HTR-8/SVneo (cell line): ENCODE measurements at regions not wholly inside any gene's neighbourhood (a gene's known extent, or its start where the extent isn't known, plus 50 kb on each side); places are given as distances from the start of the nearest gene placed in this dataset.
"Not testable (repeated sequence)": the region's sequence is repeated elsewhere in the genome, so short reads cannot be mapped to it uniquely, and the experiment has no call there.

Experiments
- DNase-seq: peaks from one replicate; pipeline ENCODE4 v3.0.0; 2011; ENCODE audit warnings: low spot score, mixed read lengths; ENCODE audit not compliant: insufficient read length
- FAIRE-seq: peaks from 2 replicates; lab custom pipeline; 2011; peaks lifted over from hg19 to GRCh38; lab: Jason Lieb, UNC

DNA sequence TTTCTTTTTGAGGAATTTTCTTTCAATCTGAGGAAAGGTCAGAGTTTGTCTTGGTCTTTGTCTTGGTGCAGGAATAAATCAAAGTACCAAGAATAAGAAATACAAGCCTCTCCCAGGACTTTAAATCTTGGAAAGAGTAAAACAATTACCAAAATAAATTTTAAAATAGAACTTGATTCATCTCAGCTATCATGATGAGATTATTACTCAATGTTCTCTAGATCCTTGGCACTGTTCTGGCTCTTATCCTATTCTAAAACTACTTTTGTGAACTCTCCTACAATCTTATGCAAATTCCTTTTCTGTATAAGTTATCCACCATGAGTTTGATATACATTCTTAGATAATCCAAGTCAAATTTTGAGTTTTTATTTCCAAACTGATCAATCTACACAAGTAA, 464.3 kb downstream of the PPARGC1A start:
- DNase-seq (no peak), FAIRE-seq (no peak)

DNA sequence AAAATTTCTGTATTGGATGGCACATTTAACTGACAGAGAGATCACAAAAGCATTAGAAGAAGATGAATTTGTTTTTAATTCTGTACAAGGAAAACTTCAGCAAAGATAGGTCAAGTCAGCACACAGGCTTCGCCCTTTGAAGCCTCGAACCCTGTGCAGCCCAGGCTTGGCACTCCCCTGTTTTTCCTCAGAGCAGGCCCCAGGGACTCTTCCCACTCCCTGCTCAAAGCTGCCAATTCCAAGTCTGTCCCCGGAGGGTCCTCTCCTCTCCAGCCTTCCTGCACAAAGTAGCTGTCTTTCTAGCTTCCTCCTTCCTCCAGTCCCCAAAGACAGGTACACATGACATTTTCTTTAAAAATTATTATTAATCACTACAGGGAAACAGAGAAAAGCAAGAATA, 466.3 kb downstream of the PPARGC1A start:
- no peak for DNase-seq
- no peak for FAIRE-seq

DNA sequence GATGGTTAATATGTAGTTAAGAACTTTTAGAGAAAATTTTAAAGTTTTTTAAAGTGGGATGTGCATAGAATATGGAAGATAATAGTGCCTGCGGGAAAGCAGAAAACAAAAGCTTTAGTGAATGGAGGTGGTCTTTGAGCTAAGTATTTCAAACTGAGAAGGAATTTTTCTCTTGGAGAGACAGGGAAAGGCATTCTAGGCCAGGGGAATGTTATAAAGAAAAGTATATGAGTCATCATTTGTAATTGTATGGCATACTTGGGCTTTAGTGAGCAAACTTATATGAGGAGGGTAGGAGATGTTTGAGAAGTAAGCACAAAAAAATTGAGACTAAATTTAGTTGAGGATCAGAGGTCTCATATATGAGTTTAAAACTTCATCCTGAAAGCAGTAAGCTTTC, 467.0 kb downstream of the PPARGC1A start:
- FAIRE-seq (no peak), DNase-seq (no peak)

DNA sequence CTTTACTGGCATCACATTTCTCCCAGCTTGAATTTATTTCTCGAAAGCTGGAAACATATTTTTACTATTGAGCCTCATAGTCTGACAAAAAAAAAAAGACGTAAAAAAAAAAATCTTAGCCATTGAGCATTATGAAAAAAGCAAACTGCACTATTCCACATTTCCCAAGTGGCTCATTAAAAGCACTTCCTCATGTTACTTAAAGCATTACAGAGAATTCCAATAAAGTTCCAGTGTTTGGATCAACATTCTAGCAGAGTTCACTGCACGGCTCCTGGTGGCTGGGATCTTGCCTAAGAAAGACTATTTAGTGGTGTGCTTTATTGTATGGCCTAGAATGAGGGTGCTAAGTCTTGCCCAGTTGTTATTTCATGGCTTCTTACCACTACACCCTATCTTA, 476.2 kb downstream of the PPARGC1A start:
- no peak for DNase-seq
- FAIRE-seq: no peak

DNA sequence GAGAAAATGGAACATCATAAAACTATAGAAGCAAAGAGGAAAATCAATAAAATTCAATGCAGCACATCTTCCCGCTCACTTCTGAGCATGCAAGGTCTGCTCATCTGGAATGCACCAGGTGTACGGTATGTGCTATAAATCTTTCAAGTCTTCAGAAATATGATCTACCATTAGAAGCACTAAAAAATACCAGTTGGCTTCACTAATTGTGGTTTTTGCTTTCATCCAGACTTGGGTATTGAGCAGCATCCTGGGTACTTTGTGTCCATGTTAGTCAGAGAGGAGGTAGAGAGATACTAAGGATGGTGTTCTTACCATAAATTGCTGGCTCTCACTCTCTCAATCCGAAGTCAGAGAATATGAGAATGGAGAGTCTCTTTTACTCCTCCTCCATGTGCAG, 477.1 kb downstream of the PPARGC1A start:
- DNase-seq: no peak
- FAIRE-seq: no peak

DNA sequence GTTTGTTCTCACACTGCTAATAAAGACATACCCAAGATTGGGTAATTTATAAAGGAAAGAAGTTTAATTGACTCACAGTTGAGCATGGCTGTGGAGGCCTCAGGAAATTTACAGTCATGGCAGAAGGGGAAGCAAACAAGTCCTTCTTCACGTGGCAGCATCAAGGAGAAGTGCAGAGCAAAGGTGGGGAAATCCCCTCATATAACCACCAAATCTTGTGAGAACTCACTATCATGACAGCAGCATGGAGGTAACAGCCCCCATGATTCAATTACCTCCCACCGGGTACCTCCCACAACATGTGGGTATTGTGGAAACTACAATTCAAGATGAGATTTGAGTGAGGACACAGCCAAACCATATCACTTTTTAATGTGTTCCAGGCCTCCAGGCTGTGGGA, 480.9 kb downstream of the PPARGC1A start:
- FAIRE-seq, DNase-seq: not testable (repeated sequence)

DNA sequence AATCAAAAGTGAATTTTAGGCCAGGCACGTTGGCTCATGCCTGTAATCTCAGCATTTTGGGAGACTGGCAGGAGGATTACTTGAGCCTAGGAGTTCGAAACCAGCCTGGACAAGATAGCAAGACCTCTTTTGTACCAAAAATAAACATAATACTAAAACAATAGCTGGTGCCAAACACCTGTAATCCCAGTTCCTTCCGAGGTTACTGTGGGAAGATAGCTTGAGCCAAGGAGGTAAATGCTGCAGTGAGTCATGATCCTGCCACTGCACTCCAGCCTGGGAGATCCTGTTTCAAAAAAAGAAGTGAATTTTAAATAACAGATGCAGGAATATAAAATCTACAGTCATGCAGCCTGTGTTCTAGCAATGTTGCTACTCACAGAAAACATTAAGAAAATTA, 488.3 kb downstream of the PPARGC1A start:
- DNase-seq (no peak), FAIRE-seq (no peak)

DNA sequence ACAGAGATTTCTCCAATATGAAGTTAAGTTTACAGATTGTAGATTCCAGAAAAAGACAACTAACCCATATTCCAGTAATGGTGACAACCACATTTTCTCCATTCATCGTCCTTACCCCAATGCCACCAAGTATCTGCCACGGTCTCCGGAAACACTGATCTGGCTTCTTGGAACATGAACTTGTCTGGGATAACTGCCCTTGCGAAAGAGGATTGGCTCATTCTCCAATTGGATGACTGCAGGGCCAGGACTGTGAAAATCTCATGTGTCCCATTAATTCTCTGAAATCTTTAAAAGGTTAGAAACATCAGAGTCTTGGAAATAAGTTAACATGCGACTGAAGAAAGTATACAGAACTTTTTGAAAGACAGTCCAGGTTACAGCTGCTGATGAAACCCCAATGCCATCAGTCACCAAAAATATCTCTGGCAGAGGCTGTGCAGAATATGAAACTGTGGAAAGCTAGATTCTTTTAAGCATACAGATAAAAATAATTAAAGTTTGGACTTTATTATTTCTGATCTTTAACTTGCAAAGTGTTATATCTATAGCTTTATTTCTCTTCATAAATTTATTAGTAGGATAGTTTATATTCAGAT, 496.9 kb downstream of the PPARGC1A start:
- FAIRE-seq: no peak
- DNase-seq: no peak

DNA sequence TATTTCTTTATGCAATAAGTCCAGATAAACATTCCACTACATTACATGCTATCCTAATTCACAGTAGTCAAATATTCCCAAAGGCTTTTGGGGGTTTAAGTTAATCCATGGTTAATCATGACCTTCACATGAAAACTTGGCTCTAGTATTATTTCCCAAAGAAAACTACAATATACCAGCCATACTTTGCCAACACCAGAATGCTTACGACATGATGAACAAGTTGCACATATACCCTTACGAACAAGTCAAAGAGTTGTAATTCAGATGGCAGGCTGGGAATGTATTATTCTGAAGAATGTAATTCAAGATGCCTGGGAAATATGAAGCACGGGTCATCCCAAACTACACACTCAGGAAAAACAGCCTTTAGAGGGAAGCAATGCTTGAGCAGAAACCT, 499.6 kb downstream of the PPARGC1A start:
- DNase-seq (no peak), FAIRE-seq (no peak)

DNA sequence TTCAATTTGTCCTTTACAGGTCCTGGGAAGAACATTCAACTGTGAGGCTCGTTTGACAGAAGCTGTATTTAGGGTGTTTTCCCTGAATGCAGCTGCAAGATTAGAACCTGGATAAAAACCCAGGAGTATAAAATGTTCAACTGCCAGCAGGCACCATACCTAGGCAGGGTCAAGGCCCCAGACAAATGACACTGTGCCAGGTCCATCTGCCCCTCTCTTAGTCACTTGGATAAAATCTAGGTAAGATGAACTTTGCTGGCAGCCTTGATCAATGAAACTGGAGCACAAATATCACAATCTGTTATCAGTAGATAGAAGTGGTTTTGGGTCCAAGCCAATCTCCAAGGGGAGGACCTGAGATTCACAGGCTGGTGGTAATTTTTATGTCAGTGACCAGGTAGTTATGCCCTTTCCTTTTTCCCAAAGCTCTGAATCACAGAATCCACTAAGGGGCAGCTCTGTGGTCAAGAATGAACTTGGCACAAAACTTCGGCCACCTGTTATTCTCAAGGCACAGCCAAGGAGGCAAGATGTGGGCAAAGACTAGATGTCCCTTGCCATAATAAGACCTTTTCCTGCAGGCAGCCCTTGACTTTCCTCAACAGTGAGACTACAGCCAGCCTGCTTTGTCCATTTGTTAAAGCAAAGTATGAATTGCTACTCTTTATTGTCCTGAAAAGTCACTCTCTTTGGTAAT, 501.0 kb downstream of the PPARGC1A start:
- FAIRE-seq: no peak
- DNase-seq: no peak

DNA sequence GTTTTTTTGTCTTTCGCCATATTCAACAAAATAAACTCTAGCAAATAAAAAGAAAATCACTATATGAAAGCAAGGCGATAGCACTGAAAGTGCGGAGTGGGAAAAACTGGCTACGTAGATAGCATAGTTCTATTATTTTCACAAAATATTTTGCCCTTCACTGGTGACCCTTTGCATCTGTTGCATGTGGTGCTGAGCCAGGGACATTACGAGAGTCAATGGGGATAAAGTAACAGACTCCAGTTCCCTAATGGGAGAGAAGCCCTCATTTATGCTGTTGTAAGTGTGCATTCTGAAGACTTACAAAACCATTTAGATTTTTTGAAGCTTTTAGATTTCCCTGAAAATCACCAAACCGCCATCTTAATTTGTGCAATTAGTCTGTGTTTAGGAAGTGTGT, 501.6 kb downstream of the PPARGC1A start:
- DNase-seq: no peak
- no peak for FAIRE-seq

DNA sequence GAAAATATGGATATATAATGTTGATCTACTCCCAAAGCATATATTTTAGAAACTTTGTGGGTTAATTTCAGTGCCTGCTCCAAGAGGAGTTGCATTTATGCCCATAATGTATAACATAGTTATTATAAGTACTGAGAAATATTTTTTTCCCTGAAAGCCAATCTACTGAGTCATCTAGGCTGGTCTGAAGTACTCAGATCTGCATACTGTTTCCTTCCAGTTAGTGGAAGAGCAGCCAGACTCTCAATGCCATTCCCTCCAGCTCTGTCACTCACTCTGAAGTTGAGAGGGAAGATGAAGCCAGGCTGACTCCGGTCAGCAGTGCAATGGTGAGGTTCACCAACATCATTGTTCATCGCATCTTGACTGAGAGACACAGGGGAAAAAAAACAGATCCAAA, 505.1 kb downstream of the PPARGC1A start:
- FAIRE-seq: no peak
- DNase-seq: no peak

DNA sequence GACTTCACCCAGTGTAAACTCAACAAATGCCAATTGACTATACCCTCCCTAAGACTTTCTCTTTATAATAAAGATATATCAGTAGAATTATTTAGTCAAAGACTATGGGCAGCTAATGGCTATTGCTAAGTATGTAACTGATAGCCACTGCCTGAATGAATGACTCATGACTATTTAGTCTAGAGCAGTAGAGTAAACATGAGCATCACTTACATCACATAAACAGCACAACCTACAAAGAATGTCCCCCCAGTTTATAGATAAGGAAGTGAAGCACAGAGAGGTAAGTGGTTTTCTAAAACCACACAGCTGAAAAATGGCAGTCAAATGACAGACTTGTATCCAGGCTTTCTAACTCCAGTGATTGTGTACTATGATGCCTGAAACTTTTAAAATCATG, 507.0 kb downstream of the PPARGC1A start:
- DNase-seq (no peak), FAIRE-seq (no peak)

DNA sequence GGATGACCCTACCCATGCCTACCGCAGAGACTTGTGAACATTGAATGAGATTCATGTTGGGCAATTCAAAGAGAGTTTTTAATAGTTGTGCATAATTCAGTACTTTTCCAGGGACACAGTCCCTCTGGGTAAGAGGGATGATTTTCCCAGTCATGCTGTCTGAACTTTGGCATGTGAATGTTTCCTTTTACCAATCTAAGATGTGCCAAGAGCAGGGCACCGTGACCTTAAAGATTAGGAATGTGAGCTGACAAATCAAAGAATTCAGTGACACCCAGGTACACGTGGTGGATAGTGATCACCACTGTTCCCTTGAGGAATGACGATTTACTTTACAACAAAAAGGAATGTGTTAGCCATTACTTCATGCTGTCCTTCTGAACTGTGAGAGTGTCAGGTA, 515.6 kb downstream of the PPARGC1A start:
- no peak for FAIRE-seq

DNA sequence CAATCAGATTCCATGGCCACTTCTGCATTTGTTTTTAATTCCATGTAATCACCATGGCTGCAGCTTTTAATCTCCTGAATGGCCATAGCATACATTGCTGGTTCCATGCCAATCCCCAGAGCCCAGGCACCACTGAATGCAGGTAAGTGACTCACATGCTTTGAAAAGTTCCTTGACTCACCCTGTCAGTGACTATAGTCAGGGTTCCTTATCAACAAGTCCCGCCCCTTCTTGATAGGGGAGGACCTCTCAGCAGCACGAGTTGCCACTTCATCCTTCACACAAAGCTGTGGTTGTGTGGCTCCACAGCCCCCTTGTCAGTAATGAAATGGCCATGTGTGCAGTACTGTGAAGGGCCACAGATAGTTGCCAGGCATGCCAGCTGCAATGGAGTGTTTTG, 516.6 kb downstream of the PPARGC1A start:
- no peak for DNase-seq
- no peak for FAIRE-seq

More for the DNA sequence above, 515.6 kb downstream of the PPARGC1A start:
- no peak for DNase-seq

DNA sequence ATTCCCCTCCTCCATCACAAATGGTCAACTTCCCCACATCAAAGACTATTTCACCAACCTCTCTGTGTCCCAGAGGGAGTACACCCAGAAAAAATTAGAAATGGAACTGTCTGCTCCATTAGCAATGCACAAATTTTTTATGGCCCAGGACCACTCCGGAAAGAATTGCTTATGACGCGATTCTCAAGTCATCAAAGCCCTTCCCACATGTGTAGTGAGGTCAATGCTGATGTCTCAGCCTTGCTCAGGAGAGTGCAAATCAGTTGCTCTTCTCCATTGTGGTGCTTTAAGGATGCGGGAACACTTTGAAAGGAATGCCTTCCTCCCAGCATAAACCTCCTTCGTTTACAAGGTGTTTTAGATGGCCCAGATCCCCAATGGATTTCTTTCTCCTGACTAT, 518.3 kb downstream of the PPARGC1A start:
- FAIRE-seq: no peak
- no peak for DNase-seq

DNA sequence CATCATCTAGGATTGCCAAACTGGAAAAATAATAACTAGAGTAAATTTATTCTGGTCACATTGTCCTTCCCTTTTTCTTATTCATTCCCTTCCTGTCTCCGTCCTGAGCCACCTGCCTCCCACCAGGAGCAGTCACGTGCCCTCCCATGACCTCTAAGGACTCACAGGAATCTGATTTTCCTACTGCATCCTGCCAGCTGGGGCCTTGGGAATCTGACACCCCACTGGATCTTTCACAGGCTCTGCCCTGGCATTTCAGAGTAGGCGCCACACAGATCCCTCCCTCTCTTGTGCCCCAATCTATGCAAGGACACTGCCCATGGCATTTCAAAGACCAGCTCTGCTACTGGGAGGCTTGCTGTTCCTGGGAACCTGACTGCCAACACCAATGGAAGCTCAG, 520.5 kb downstream of the PPARGC1A start:
- DNase-seq (no peak), FAIRE-seq (no peak)

DNA sequence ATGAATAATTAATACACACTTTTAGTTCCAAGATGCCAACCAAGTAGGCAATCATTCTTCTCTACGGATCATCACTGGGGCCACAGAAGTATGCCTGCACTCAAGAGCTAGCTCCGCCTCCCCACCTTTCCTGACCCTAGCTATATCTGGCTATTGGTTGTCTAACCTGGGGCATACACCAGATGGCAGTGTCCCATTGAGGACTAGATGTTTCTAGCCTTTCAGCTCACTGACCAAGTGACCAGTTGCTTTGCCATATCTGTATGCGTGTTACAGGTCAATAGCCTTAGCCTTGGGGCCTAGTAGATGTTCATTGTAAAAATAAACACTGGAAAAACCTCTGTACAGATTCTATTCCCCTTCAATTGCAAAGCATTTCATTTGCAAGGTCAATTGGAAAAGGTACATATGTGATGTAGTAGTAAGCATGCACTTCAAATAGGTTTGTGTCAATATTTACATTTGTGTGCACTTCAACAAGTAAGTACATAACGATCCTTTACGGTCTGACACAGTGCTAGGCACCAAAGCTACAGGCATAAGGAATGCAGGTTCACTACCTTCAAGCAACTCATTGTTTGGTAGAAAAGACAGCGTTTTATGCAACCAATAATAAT, 521.7 kb downstream of the PPARGC1A start:
- no peak for DNase-seq
- no peak for FAIRE-seq

DNA sequence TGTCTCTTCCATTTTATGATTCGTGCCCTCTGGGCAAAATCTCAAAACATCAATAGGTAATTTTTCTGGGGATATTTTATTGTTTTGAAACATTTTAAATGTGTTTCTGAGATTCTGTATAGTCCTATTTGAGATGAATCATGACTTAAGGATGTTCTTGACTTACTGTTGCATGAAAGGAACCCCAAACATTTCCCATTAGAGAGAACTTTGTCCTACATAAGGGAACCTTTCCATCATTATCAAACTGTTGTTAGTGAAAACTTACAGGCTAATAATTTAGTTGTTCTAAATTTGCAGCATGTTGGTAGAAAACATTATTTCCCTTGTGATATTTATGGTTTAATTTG, 523.3 kb downstream of the PPARGC1A start:
- DNase-seq: no peak
- FAIRE-seq: no peak

DNA sequence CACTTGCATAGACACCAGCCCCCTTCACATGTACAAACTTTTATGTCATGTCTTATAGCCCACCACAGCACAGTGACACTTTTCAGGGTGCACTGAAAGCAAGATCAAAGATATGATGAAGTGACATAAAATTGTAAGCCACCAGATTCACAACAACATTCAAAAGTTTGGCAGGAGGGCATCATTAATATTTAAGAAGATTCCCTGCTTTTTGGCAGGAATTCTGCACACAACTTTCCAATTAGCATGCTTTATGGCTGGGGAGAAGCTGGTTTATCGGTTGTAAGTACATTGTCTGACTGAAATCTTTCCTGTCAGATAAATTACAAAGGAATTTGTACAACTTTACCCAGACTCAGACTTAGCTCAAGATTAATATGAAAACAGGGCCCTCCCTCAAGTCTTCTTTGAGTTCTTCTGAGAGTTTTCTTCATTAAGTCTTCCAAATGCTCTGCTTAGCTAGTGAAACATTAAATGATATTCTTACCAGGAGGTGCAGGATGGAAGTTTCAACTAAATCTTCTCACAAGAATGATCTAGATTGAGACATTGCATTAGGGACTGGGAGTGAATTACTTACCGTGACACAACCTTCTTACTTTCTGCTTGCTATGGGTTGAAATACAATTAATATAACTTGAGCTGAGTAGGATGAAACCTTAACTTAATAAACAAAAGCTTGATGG, 523.8 kb downstream of the PPARGC1A start:
- FAIRE-seq (no peak), DNase-seq (no peak)

DNA sequence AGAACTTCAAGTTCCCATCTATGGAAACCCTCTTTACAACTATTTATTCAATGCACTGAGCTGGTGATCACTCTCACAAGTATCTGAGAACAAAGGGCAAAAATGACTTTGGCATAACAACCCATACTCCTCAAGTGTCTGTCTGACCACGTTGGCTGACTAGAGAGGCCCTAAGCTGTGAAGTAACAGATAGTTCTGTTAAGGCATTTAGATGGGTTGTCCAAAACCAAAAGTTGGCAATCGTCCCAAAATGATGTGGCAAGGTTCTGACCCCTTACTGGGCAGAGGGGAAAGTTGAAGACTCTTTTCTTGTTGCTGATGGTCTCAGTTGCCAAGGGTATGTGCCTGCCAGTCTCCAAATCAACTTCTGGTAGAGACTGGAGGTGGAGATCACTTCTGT, 524.8 kb downstream of the PPARGC1A start:
- FAIRE-seq: no peak
- no peak for DNase-seq
